SH-SY5Y (cell line): ENCODE measurements at regions not wholly inside any gene's neighbourhood (a gene's known extent, or its start where the extent isn't known, plus 50 kb on each side); places are given as distances from the start of the nearest gene placed in this dataset.

Experiments used
- GATA2 ChIP-seq: IDR thresholded peaks from 2 replicates; pipeline ENCODE4 v1.6.1; 2011; ENCODE audit warnings: mild to moderate bottlenecking, low read depth, low read length
- GATA3 ChIP-seq: IDR thresholded peaks from 2 replicates; pipeline ENCODE4 v1.6.1; 2011; ENCODE audit warnings: low read depth, mild to moderate bottlenecking, low read length, moderate library complexity

DNA sequence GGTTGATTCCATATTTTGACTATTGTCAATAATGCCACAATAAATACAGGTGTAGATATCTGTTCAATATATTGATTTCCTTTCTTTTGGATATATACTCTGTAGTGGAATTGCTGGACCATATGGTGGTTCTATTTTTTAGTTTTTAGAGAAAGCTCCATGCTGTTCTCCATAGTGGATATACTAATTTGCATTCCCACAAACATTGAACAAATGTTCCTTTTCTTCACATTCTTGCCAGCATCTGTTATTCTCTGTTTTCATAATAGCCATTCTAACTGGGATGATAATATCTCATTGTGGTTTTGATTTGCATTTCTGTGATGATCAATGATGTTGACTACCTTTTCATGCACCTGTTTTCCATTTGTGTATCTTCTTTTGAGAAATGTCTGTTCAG lies 973.7 kb downstream of the REEP3 start:
- TF ChIP-seq GATA3 (no peak), GATA2 (no peak)
